OCI-LY1 (cell line): ENCODE measurements at regions not wholly inside any gene's neighbourhood (a gene's known extent, or its start where the extent isn't known, plus 50 kb on each side); places are given as distances from the start of the nearest gene placed in this dataset.

Experiments
- H2AFZ ChIP-seq: fragments of 200-600 bp; sonication (generic), shearing (Covaris generic); 2 replicates; pipeline ENCODE4 v1.6.0; 2014; ENCODE audit warnings: antibody characterized with exemption, mild to moderate bottlenecking, low read length
- H3F3A ChIP-seq: fragments of 200-600 bp; sonication (generic), shearing (Covaris generic); 2 replicates; pipeline ENCODE4 v1.6.0; 2014; ENCODE audit warnings: mild to moderate bottlenecking, antibody characterized with exemption, low read length, moderate library complexity; ENCODE audit not compliant: insufficient read depth
- H3K27ac ChIP-seq: fragments of 200-600 bp; sonication (generic); 2 replicates; pipeline ENCODE4 v1.5.1; 2014; ENCODE audit warnings: low read length, mixed run types, mild to moderate bottlenecking, low read depth; ENCODE audit not compliant: poor library complexity, severe bottlenecking
- H3K27me3 ChIP-seq: fragments of 200-600 bp; sonication (generic); 2 replicates; pipeline ENCODE4 v1.6.0; 2014; ENCODE audit warnings: antibody characterized with exemption, mild to moderate bottlenecking, low read length, moderate library complexity; ENCODE audit not compliant: insufficient read depth
- H3K36me3 ChIP-seq: fragments of 200-600 bp; sonication (generic); 2 replicates; pipeline ENCODE4 v1.6.1; 2014; ENCODE audit warnings: mild to moderate bottlenecking, antibody characterized with exemption, low read length, moderate library complexity, mixed read lengths; ENCODE audit not compliant: insufficient read depth
- H3K4me1 ChIP-seq: fragments of 200-600 bp; sonication (generic); 2 replicates; pipeline ENCODE4 v1.5.1; 2014; ENCODE audit warnings: mild to moderate bottlenecking, low read length, moderate library complexity; ENCODE audit not compliant: insufficient read depth, severe bottlenecking
- H3K4me2 ChIP-seq: fragments of 200-600 bp; sonication (generic), shearing (Covaris generic); 2 replicates; pipeline ENCODE4 v1.6.1; 2014; ENCODE audit warnings: low read length
- H3K4me3 ChIP-seq: fragments of 200-600 bp; sonication (generic); 2 replicates; pipeline ENCODE4 v1.5.1; 2014; ENCODE audit warnings: low read length, low read depth, mild to moderate bottlenecking, mixed read lengths; ENCODE audit not compliant: poor library complexity, severe bottlenecking
- H3K79me2 ChIP-seq: fragments of 200-600 bp; shearing (Covaris generic); 2 replicates; pipeline ENCODE4 v1.6.1; 2016; ENCODE audit warnings: mixed run types, low read length, mixed read lengths; ENCODE audit not compliant: insufficient read depth
- H3K9ac ChIP-seq: fragments of 200-600 bp; sonication (generic), shearing (Covaris generic); 2 replicates; pipeline ENCODE4 v1.6.1; 2014; ENCODE audit warnings: mild to moderate bottlenecking, low read length, mixed read lengths
- H3K9me2 ChIP-seq: fragments of 200-600 bp; sonication (generic), shearing (Covaris generic); 2 replicates; pipeline ENCODE4 v1.6.1; 2014; ENCODE audit warnings: low read depth, mild to moderate bottlenecking, low read length, mixed read lengths
- H3K9me3 ChIP-seq: fragments of 200-600 bp; shearing (Covaris generic); 2 replicates; pipeline ENCODE4 v1.6.1; 2014; ENCODE audit warnings: low read length, mixed read lengths
- H4K20me1 ChIP-seq: fragments of 200-600 bp; sonication (generic), shearing (Covaris generic); 2 replicates; pipeline ENCODE4 v1.6.0; 2016; ENCODE audit warnings: mild to moderate bottlenecking, low read length; ENCODE audit not compliant: insufficient read depth
- CTCF ChIP-seq: fragments of 200-600 bp; sonication (generic), shearing (Covaris generic); IDR thresholded peaks from 2 replicates; pipeline ENCODE4 v1.5.1; 2017; ENCODE audit warnings: mild to moderate bottlenecking, antibody characterized with exemption, low read length, moderate library complexity, mixed read lengths
- EZH2 ChIP-seq: fragments of 200-600 bp; sonication (generic), shearing (Covaris generic); IDR thresholded peaks from 2 replicates; pipeline ENCODE4 v1.8.0; 2017; ENCODE audit warnings: borderline replicate concordance, mixed run types, mild to moderate bottlenecking, antibody characterized with exemption, low read length, moderate library complexity, mixed read lengths

- Histone ChIP-seq H2AFZ (no peak overlapping the region), H3K9ac (no peak overlapping the region), H3K9me2 (no peaks in the 10 kb centered on the region), H3K4me3 (no peak overlapping the region), H3K9me3 (no peaks in the 10 kb centered on the region), H3K27ac (no peak overlapping the region), H3K27me3 (no peaks in the 10 kb centered on the region), H4K20me1 (no peaks in the 10 kb centered on the region), H3K4me1 (no peaks in the 10 kb centered on the region), H3F3A (no peaks in the 10 kb centered on the region), H3K4me2 (no peak overlapping the region), H3K36me3 (no peaks in the 10 kb centered on the region), H3K79me2 (no peaks in the 10 kb centered on the region)
- TF ChIP-seq EZH2 (no peak), CTCF (no peak)
These were observed 274.5 kb upstream of the NOCT start for GRCh38 chr4:138740816-138741745.

- Histone ChIP-seq H3K4me3 (no peak overlapping the region), H3K27me3 (no peaks in the 10 kb centered on the region), H3F3A (no peaks in the 10 kb centered on the region), H3K9ac (no peak overlapping the region), H3K79me2 (no peaks in the 10 kb centered on the region), H3K27ac (no peak overlapping the region), H3K36me3 (no peaks in the 10 kb centered on the region), H3K4me1 (no peaks in the 10 kb centered on the region), H3K9me3 (no peaks in the 10 kb centered on the region), H4K20me1 (no peaks in the 10 kb centered on the region), H3K9me2 (no peaks in the 10 kb centered on the region), H3K4me2 (no peak overlapping the region), H2AFZ (no peak overlapping the region)
- TF ChIP-seq EZH2 (no peak), CTCF (no peak)
These were observed 279.2 kb upstream of the NOCT start for GRCh38 chr4:138736362-138736761.

- H3K36me3 ChIP-seq = no peaks in the 10 kb centered on the region
- no peak overlapping the region for H3K4me2 ChIP-seq
- H3K79me2 ChIP-seq = no peaks in the 10 kb centered on the region
- H3F3A ChIP-seq = no peaks in the 10 kb centered on the region
- H3K9me2 ChIP-seq = no peaks in the 10 kb centered on the region
- no peaks in the 10 kb centered on the region for H3K9me3 ChIP-seq
- H3K27me3 ChIP-seq = no peaks in the 10 kb centered on the region
- no peak overlapping the region for H3K4me3 ChIP-seq
- H3K9ac ChIP-seq = no peak overlapping the region
- H4K20me1 ChIP-seq = no peaks in the 10 kb centered on the region
- H3K27ac ChIP-seq = no peak overlapping the region
- TF ChIP-seq EZH2 = no peak
- TF ChIP-seq CTCF = no peak
- no peak overlapping the region for H2AFZ ChIP-seq
- no peaks in the 10 kb centered on the region for H3K4me1 ChIP-seq
These were observed 280.8 kb upstream of the NOCT start for GRCh38 chr4:138734746-138735145.
